ENCODE measurements at regions not wholly inside any gene's neighbourhood (a gene's known extent, or its start where the extent isn't known, plus 50 kb on each side); places are given as distances from the start of the nearest gene placed in this dataset.

- TF ChIP-seq YY1 (IDR thresholded peaks at IDR 0.05; ENCODE audit: low read depth, low read length) (no peak), POLR2A (IDR thresholded peaks at IDR 0.05; ENCODE audit: control extremely low read depth in 1 of 2, low read depth in 2 of 2, low read length in 2 of 2) (no peak), CTCF (IDR thresholded peaks at IDR 0.05; ENCODE audit: control extremely low read depth in 1 of 3, insufficient read depth in 1 of 3, low read depth in 1 of 3, low read length in 3 of 3) (no peak), TCF12 (IDR thresholded peaks at IDR 0.05; ENCODE audit: low read depth, low read length) (no peak), KDM1A (IDR thresholded peaks at IDR 0.05; ENCODE audit: borderline replicate concordance, low read length) (no peak), SIN3A (conservative IDR thresholded peaks at IDR 0.05 in 1 of 2, IDR thresholded peaks at IDR 0.05 in 1 of 2; ENCODE audit: low read depth in 1 of 2, low read length in 2 of 2) (no peak), POLR2AphosphoS5 (IDR thresholded peaks at IDR 0.05; ENCODE audit: low read depth, low read length) (no peak), ATF2 (IDR thresholded peaks at IDR 0.05; ENCODE audit: low read length) (no peak), HDAC6 (IDR thresholded peaks at IDR 0.05; ENCODE audit: low read depth, low read length) (no peak), EZH2 (IDR thresholded peaks at IDR 0.05; ENCODE audit: low read depth, low read length, severe bottlenecking) (no peak)
Observed at GRCh38 chr1:101410048-101410878, 173.4 kb downstream of the S1PR1 start.
